ENCODE measurements at regions not wholly inside any gene's neighbourhood (a gene's known extent, or its start where the extent isn't known, plus 50 kb on each side); places are given as distances from the start of the nearest gene placed in this dataset.

- Histone ChIP-seq H3K27me3 (ENCODE audit: insufficient read depth) (no peaks in the 10 kb centered on the region), H2AFZ (no peak overlapping the region), H3K79me2 (replicated peaks; ENCODE audit: insufficient read depth) (no peaks in the 10 kb centered on the region), H3K36me3 (ENCODE audit: insufficient read depth) (no peaks in the 10 kb centered on the region), H3F3A (replicated peaks; ENCODE audit: low read depth) (no peaks in the 10 kb centered on the region), H3K4me2 (no peak overlapping the region), H3K4me1 (ENCODE audit: insufficient read depth) (peaks cover 19% of the 10 kb centered on the region), H3K9me2 (ENCODE audit: insufficient read depth) (no peaks in the 10 kb centered on the region), H4K20me1 (replicated peaks; ENCODE audit: insufficient read depth) (no peaks in the 10 kb centered on the region), H3K4me3 (no peak overlapping the region), H3K27ac (ENCODE audit: low read depth) (no peak overlapping the region)
- no peak for TF ChIP-seq ZNF331 (CRISPR knock-in tag; IDR thresholded peaks at IDR 0.05; ENCODE audit: low read depth)
- TF ChIP-seq POLR2AphosphoS5 (IDR thresholded peaks at IDR 0.05; ENCODE audit: low read depth): no peak
- TF ChIP-seq REST (IDR thresholded peaks at IDR 0.05; ENCODE audit: unreplicated experiment): no peak
- no peak for TF ChIP-seq EZH2phosphoT487 (IDR thresholded peaks at IDR 0.05; ENCODE audit: unreplicated experiment)
- TF ChIP-seq ZNF462 (CRISPR knock-in tag; IDR thresholded peaks at IDR 0.05): no peak
- no peak for TF ChIP-seq CREB1 (CRISPR knock-in tag; IDR thresholded peaks at IDR 0.05; ENCODE audit: low read depth)
- no peak for TF ChIP-seq JUNB (IDR thresholded peaks at IDR 0.05; ENCODE audit: unreplicated experiment)
- H3K4me1 Mint-ChIP-seq: peaks cover 25% of the 10 kb centered on the region
- peak; percentile 55 for ATAC-seq
- H3K9me3 Mint-ChIP-seq: no peaks in the 10 kb centered on the region
- no peaks in the 10 kb centered on the region for H3K36me3 Mint-ChIP-seq (ENCODE audit: low read depth)
- DNase-seq (ENCODE audit: low spot score): peak; percentile 68
- H3K27ac Mint-ChIP-seq: 0 out of 2 replicates have a peak overlapping the region, but pooled peaks have one; percentile 56
- H3K4me3 Mint-ChIP-seq: no peak overlapping the region
- no peaks in the 10 kb centered on the region for H3K27me3 Mint-ChIP-seq (ENCODE audit: insufficient read depth, low read depth, poor library complexity)
Measured at GRCh38 chr6:150717419-150717818, 117.7 kb downstream of the PLEKHG1 start.
